Breast epithelium (tissue), 3 donors: ENCODE measurements at regions not wholly inside any gene's neighbourhood (a gene's known extent, or its start where the extent isn't known, plus 50 kb on each side); places are given as distances from the start of the nearest gene placed in this dataset.

Experiments used
- CTCF ChIP-seq, 3 donors: fragments of 450-650 bp; IDR thresholded peaks; one replicate each; pipeline ENCODE4 v1.5.1; 2016 to 2017; ENCODE audit warnings: antibody characterized with exemption in 3 of 3, mild to moderate bottlenecking in 3 of 3, moderate library complexity in 3 of 3
- POLR2A ChIP-seq: fragments of 450-650 bp; IDR thresholded peaks from one replicate; pipeline ENCODE4 v1.6.1; 2016; ENCODE audit warnings: antibody characterized with exemption, mild to moderate bottlenecking, moderate library complexity
- POLR2AphosphoS5 ChIP-seq, 3 donors: sonication (generic); formaldehyde crosslinking; IDR thresholded peaks; one replicate each; pipeline ENCODE4 v1.6.1; 2017; ENCODE audit warnings: antibody characterized with exemption in 3 of 3

GRCh38 chr13:56789527-56789926 is 351.2 kb upstream of the PRR20A start:
- TF ChIP-seq POLR2A (no peak), CTCF (IDR thresholded peaks at IDR 0.05) (no peak), POLR2AphosphoS5 (IDR thresholded peaks at IDR 0.05) (no peak)
